HK-2 (cell line): ENCODE measurements at regions not wholly inside any gene's neighbourhood (a gene's known extent, or its start where the extent isn't known, plus 50 kb on each side); places are given as distances from the start of the nearest gene placed in this dataset.
"Not testable (repeated sequence)": the region's sequence is repeated elsewhere in the genome, so short reads cannot be mapped to it uniquely, and the experiment has no call there.

Experiments
- DNase-seq: peaks from one replicate; pipeline ENCODE4 v3.0.0-alpha.2; 2018; ENCODE audit not compliant: unreplicated experiment

DNA sequence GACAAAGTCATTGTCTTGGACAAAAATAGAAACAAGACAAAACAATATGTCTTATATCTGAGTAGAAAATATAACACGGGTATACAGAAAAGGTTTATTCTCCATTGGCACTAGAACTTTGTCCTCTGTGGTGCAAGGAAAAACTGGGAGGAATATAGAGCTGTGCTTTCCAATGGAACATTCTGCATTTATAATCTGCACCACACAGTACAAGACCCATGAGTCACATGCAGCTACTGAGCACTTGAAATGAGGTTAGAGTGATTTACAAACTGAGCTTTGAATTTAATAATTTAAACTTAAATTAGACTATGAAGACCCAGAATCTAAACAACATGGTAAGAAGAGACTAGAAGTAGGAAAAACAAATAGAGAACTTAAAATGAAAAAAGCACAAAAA is 86.1 kb downstream of the RAP2A start:
- DNase-seq, result no peak

DNA sequence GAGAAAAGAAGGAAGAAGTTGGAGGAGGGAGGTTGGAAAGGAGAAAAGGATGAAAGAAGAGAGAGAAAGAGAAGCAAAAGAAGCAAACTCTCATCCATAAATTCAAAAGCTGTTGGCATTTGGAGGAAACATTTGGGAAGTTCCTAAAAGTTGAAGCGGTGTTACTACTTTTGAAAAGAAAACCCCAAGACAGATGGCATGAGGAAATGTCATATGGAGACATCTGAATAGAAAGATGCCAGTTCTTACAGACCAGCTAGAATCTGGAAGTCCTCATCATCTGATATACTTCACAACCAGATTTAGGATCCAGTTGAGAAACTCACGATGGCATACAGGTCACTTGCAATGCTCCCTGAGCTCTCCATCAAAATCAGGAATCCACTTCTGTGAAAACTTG is 86.9 kb downstream of the RAP2A start:
- DNase-seq, result no peak

DNA sequence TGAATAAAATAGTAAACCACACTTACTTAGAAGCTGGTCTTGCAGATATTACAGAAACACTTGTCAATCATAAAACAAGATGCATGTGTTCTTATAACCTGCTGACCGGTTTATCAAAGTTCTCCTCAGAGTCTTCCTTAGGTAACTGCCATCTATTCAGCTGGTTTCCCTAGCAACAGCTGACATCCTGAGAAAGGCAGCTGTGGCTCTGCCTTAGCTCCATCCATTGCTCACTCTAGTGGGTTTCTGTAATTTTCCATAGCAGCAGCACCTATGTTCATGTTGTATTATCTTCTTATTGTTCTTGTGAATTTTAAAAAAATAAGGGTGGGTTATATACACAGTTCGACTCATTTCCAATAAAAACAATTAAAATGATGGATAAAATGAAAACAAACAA is 87.8 kb downstream of the RAP2A start:
- DNase-seq, result no peak

DNA sequence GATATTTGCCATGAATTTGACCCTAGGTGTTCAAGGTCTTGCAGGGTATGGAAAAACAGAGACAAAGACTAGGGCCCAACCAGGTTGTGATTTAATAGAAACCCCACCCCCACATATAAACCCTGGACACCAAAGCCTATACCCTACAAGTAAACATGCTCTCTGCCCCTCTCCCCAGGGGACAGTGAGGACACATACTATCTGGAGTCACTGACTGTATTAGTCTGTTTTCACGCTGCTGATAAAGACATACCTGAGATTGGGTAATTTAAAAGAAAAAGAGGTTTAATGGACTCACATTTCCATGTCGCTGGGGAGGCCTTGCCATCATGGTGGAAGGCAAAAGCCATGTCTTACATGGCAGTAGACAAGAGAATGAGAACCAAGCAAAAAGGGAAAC is 88.3 kb downstream of the RAP2A start:
- no peak for DNase-seq

DNA sequence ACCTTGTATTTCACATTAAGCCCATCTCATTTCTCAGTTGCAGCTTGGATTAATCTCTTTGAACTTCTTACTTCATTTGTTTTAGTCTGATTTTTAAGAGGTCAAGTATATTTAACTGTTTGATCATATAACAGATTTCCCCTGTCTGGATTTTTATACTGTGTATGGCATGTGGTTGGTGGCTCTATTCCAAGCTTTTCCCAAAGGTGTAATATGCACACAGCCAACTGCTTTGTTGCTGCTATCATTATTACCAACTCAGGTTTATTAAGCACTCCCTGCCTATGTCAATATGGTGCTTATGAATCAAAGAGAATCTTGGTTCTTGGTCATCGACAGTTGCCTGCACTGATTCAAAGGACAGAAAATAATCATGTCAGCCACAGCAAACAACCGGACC is 92.6 kb downstream of the RAP2A start:
- DNase-seq, result no peak

DNA sequence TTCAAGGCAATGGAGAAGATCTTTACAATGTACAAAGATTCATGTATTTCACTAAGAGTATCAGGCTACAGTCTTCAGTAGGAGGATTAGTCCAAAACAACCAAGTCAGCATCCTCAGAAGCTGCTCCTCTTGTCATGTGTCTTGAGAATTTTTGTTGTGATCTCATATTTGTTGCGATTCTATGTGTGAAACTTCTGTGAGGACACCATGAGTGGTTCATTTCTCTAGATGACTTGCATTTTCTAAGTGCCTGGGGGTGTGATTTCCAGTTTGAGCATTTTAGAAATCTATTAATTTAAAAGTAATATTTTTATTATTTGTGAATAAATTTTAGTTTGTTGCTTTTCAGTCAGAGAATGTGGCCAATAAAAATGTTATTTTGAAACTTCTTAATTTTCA is 94.5 kb downstream of the RAP2A start:
- no peak for DNase-seq

DNA sequence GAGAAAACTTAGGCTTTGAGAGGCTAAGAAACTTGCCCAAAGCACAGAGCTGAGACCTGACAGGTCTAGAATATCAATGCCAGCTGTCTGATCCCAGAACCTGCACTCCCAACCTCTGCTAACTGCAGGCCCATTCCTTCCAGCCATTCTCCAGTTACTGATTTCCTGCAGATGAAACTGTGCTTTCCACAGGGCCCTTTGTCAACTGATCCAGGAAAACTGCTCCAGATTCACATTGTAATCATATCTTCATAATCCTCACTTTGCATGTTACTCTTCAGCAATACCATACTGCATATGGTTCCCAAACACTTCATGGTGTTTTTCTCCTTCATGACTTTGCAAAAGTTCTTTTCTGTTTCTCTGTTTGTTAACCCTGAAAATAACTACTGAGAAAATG is 100.6 kb downstream of the RAP2A start:
- no peak for DNase-seq

DNA sequence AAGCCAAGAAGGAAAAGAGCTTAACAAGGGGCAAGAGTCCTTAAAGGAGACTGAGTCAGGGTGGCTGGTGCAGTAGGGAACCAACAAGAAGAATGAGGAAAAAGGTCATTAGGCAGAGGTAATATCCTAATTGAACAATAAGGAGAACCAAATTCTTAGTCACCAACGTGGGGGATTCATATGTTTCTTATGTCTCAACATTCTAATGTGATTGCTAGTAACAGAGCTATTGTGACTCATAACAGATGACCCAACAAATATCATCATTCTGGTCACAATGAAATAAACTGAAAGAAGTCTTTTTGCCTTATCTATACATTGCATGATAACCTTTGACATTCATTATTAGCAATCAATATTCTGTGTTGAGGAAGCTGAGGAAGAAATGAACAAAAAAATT is 101.6 kb downstream of the RAP2A start:
- DNase-seq, result no peak

DNA sequence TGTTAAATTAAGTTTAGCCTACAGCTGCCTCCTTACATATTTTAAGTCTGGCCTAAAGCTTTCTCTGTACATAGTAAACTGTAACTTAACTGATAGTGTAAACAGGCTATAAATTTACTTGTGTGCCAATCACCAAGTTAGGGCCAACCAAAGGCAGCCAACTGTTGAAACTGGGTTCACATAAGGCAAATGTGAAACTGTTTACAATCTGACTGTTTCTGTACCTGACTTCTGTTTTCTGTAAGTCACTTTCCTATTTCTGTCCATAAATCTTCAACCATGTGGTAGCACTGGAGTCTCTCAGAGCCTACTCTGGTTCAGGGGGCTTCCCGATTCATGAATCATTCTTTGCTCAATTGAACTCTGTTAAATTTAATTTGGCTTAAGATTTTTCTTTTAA is 103.1 kb downstream of the RAP2A start:
- no peak for DNase-seq

DNA sequence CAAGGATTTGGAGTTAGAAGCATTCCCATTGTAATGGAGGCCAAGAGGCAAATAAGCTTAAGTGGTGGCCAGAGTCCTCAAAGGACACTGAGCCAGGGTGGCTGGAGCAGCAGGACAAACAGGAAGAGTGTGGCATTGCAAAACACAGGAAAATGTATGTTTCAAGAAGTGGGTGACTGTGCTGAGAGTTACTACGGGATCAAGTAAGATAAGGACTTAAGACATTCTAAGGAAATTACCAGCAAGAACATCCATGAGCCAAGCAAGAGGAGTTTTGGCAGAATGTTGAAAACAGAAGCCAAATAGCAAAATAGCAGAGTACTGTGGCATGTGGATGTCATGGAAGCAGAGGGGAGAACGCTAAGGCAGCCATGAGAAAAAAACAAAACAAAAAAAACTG is 104.2 kb downstream of the RAP2A start:
- no peak for DNase-seq

DNA sequence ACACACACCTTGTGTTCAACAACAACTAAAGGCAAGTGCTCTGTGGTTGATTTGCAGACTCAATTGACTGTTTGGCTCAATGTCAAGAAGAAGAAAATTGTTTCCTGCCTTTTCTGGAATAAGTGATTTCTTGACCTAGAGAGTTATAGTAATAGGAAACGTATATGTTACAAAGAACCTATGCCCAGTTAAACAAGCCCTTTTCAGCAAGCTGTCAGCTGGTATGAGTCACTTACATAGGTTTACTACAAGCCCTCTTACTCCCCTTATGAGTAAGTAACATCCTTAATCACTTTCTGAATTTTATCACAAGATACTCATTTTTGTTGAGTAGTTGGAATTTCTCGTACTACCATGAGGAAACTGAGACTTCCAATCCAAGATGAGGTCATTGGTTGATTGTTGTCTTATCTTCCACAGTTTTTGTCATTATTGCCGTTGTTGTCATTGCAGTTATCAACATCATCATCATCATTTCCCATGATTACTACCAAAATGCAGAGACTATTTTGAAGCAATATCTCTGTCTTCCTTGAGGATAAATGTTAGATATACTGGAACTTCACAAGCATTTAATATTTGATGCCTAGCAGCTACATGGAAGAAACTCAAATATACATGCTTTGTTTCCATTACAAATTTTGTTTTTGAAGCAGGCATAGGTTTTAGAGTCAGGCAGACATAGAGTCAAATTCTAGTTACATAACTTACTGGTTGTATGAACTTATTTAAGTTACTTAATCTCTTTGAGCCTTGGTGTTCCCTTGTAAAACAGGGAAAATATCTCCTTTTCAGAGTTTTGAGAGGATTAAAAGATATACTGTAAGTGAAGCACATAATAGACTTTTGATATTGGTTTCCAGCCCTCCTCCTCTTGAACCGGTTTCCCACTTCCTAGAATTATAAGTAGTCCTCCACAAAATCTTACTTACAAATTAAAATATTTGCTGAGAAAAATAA is 106.0 kb downstream of the RAP2A start:
- no peak for DNase-seq

DNA sequence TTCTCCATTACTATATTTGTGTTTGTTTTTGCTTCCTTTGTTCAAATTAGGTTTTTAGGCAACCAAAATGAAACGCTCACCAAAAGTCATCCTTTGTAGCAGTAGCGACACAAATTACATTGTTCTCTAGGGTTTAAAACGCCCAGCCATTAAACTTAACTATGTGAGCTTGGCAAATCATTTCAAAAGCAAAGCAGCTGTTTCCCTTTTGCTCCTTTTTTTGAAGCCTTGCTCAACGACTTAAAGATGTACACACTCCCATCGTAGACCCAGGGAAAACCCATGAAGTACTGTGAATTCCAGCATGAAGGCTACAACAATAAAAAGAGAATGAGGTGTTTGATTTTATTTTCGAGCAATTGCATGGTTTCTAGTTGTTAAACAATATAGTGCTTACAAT is 106.7 kb downstream of the RAP2A start:
- no peak for DNase-seq

DNA sequence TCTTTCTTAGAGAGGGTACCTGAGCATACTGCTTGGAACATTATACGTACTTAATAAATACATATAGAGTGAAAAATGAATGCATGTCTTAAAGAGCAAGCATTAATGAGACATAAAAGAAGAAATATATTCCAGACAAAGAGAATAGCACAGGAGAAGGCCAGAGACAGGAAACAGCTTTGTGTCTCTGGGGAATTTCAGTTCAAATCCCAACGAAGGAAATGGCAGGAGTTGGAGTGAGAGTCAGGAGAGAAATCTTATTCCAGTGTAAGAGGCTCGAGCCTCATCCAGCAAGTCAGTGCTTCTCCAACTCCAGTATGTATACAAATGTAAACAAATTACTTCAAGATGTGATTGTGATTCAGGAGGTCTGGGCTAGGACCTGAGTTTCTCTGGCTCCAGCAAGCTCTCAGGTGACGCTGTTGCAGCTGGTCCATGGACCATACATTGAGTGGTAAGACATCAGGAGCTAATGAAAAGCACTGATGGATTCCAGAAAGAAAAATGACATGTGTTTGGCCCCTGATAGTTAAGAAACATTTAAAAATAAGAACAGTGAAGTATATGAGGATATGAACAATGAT is 108.2 kb downstream of the RAP2A start:
- DNase-seq, result no peak

DNA sequence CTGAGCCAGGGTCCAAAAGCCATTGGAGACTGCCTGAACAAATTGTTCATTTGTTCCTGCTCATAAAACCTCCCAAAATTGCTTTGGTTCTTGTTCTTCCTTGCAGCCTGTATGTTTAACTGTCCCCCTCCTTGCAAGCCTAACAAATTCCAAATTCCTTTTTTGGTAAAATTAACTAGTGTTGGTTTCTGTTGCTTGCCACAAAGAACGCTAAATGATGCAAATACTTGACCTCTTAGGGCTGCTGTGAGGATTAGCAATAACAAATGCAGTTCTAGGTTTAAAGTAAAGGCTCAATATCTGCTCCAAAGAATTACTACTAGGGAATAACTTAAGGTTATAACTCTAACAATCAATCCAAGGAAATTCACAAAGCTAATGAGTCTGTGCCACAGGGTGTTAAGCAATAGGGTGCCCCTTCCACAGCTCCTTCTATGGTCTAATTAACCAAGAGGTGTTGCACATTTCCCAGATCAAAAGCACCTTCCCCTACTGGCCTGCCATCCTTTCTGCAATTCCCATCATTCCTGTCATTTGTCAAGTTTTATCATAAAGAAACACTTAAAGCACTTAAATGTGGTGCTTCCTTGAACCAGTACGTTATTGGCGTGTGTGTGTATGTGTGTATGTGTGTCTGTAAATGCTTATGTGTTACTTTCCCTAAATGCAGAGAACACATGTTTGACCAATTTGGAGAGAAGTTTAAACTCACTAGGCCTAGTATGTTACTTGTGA is 110.2 kb downstream of the RAP2A start:
- no peak for DNase-seq

DNA sequence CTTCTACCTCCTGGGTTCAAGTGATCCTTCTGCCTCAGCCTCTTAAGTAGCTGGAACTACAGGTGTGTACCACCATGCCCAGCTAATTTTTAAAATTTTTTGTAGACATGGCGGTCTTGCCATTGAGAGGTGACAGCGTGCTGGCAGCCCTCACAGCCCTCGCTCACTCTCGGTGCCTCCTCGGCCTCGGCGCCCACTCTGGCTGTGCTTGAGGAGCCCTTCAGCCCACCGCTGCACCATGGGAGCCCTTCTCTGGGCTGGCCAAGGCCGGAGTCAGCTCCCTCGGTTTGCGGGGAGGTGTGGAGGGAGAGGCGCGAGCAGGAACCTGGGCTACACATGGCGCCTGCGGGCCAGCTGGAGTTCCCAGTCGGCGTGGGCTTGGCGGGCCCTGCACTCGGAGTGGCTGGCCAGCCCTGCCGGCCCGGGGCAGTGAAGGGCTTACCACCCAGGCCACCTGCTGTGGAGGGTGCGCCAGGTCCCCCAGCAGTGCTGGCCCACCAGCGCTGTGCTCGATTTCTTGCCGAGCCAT is 111.1 kb downstream of the RAP2A start:
- not testable (repeated sequence) for DNase-seq

DNA sequence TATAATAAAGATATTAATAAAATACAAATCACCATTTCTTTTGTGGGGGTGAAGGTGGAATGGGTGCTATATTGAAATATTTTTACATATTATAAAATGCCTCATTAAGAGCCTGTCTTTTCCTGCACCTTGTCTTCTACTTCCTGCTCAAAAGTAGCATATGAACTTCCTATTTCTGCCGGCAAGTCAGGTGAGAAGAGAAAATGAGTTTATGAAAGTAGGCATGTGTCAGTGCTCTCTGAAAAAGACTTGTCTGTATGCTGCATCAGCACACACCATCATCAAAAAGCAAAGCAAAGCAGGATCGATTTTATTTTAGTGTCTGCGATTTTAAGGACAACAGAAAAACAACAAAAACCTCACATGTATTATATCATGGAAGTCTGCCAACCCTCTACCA is 114.2 kb downstream of the RAP2A start:
- no peak for DNase-seq

DNA sequence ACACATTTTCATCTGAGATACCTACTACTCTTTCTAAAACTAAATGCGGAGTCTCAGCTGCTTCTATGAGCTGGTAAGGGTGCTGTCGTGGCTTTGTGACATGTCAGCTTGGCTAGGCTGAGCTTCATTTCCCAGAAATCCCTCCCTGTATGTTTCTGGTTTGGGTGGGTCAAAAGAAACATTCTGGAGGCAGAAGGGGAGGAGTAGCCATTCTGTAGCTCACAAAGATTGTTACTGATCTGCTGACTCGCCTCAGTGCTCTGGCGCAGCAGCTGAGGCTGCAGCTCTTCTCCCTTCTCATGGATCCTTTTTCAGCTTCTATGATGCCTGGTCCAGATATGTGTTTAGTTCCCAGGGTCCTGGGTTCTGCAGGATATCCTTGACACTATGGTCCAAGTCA is 114.7 kb downstream of the RAP2A start:
- no peak for DNase-seq

DNA sequence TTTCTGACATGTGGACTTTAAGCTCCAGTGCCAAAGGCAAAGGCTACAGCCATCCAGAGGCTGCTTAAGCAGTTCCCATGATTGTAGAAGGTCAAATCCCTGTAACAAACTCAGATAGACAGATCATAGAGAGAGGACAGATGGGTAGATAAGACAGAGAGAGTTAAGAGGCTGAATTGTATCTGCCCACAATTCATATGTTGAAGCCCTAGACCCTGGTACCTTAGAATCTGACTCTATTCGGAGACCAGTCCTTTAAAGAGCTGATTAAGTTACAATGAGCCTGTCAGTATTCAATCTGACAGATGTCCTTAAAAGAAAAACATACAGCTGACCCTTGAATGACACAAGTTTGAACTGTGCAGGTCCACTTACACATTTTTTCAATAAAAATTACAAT is 115.2 kb downstream of the RAP2A start:
- DNase-seq, result no peak

DNA sequence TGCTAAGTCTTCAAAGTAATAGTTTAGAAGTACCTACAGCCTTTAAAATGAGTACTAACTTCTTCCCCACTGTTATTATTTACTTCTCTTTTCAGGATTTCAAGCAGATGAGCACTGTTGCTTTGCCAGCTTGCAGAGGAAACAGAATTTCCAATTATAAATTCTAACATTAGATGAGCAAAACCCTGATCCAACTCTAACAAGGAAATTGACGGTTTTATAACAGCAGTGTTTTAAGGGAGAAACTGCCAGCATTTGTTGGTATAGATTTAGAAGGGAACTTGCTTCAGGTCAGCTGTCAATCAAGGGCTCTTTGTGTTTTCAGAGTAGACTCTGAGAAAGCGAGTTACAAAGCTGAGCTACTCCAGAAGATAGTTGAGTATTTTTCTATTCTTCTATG is 120.5 kb downstream of the RAP2A start:
- no peak for DNase-seq

DNA sequence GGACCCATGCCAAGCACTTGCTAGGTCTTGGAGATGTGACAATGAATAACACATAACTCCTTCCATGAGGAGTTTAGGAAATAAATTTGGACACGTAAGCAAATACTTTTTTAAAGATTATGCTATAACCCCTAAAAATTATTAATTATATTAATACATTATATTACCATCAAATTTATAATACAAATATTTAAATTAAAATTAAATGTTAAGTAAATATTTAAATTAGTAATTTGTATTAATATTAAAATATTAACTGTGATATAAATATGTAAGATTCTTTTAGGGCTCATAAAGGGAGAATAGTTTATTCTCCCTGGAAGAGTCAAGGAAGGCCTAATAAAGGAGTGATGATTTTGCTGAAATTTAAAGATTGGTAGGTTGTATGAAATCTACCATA is 121.1 kb downstream of the RAP2A start:
- no peak for DNase-seq

DNA sequence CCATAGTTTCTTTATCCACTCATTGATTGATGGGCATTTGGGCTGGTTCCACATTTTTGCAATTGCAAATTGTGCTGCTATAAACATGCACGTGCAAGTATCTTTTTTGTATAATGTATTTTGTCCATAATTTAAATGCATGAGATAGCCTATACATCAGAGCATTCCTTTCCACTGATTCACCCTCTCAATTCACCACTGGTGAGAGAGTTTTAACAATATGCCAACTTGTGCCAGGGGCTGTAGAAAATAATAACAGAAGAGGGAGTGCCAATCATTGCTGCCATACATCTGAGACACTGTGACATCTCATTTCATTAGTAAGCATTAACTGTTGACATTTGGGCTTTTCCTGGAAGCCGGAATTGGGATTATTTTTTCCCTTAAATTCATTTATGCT is 125.1 kb downstream of the RAP2A start:
- no peak for DNase-seq

DNA sequence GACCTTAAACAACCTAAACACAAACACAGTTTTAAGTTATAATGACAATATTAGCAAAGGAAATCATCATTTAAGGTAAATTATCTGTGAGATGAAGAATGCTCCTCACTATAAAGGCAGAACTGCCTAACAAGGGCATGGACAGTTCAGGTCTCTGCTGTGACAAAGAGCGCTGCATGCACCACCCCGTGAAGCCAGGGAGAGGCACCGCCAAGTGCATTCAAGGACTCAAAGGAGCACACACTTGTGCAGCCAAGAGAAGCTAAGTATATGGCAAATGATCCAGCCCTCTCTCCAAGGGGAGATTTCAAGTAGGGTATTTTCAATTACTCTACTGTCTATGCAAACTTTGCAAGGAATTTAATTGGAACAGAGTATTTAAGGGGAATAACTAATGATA is 126.0 kb downstream of the RAP2A start:
- DNase-seq, result no peak

DNA sequence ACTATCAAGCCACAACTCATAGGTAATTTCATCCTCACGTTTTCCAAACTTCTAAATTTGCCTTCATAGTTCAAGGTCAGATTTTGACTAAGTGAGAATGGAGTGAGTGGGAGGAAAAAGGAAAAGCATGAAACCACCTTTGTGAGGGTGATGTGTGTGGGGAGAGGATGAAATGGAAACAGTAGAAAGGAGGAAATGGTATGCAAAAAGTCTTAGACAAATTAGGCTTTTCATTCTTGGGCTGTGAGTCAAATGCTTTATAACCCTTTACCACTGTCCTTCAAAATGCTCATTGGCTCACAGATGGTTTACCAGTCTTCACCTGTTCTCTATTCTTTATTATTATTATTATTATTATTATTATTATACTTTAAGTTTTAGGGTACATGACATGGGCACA is 127.2 kb downstream of the RAP2A start:
- DNase-seq, result no peak
